ENCODE measurements at regions not wholly inside any gene's neighbourhood (a gene's known extent, or its start where the extent isn't known, plus 50 kb on each side); places are given as distances from the start of the nearest gene placed in this dataset.

- Histone ChIP-seq H3K9me3 (no peaks in the 10 kb centered on the region), H3K27me3 (no peaks in the 10 kb centered on the region), H3K36me3 (no peaks in the 10 kb centered on the region), H3K27ac (no peak overlapping the region), H3K4me3 (no peak overlapping the region), H3K4me1 (no peaks in the 10 kb centered on the region)
- ATAC-seq (no peak), DNase-seq (peak in 2 of 4 donors; percentile 29 to 43)
- TF ChIP-seq CTCF (IDR thresholded peaks at IDR 0.05) = no peak
- intact Hi-C loops (cut with DNase I) = no loop called here
These were observed 89.4 kb upstream of the TMEM26 start for GRCh38 chr10:61542596-61542995.

- no peaks in the 10 kb centered on the region for H3K27me3 ChIP-seq
- H3K4me1 ChIP-seq = no peaks in the 10 kb centered on the region
- no peak overlapping the region for H3K27ac ChIP-seq
- H3K9me3 ChIP-seq = no peaks in the 10 kb centered on the region
- no peak overlapping the region for H3K4me3 ChIP-seq
- TF ChIP-seq CTCF (IDR thresholded peaks at IDR 0.05) = no peak
- intact Hi-C loops (cut with DNase I) = no loop called here
- no peak for ATAC-seq
- H3K36me3 ChIP-seq = no peaks in the 10 kb centered on the region
- no peak for DNase-seq
These were observed 88.8 kb upstream of the TMEM26 start for GRCh38 chr10:61541960-61542359.

- H3K9me3 ChIP-seq = no peaks in the 10 kb centered on the region
- ATAC-seq = no peak
- TF ChIP-seq CTCF (IDR thresholded peaks at IDR 0.05) = no peak
- no peaks in the 10 kb centered on the region for H3K27me3 ChIP-seq
- no peak for DNase-seq
- no peak overlapping the region for H3K4me3 ChIP-seq
- intact Hi-C loops (cut with DNase I) = no loop called here
- H3K36me3 ChIP-seq = no peaks in the 10 kb centered on the region
- H3K4me1 ChIP-seq = no peaks in the 10 kb centered on the region
- H3K27ac ChIP-seq = no peak overlapping the region
These were observed 86.7 kb upstream of the TMEM26 start for GRCh38 chr10:61539876-61540275.

- Histone ChIP-seq H3K4me1 (no peaks in the 10 kb centered on the region), H3K9me3 (peaks cover 0 to 2% of the 10 kb centered on the region in 2 donors), H3K36me3 (no peaks in the 10 kb centered on the region), H3K27ac (no peak overlapping the region), H3K27me3 (no peaks in the 10 kb centered on the region), H3K4me3 (no peak overlapping the region)
- DNase-seq (no peak), ATAC-seq (no peak)
- intact Hi-C loops (cut with DNase I) = no loop called here
- TF ChIP-seq CTCF (IDR thresholded peaks at IDR 0.05) = no peak
These were observed 76.0 kb upstream of the TMEM26 start for GRCh38 chr10:61529208-61529607.

GRCh38 chr10:61503051-61503450 is 49.9 kb upstream of the TMEM26 start:
- H3K36me3 ChIP-seq = no peaks in the 10 kb centered on the region
- H3K9me3 ChIP-seq = no peaks in the 10 kb centered on the region
- H3K4me3 ChIP-seq = no peak overlapping the region
- ATAC-seq (no peak), DNase-seq (no peak)
- no peak overlapping the region for H3K27ac ChIP-seq
- no peaks in the 10 kb centered on the region for H3K4me1 ChIP-seq
- no peak for TF ChIP-seq CTCF (IDR thresholded peaks at IDR 0.05)
- intact Hi-C loops (cut with DNase I) = no loop called here
- H3K27me3 ChIP-seq = no peaks in the 10 kb centered on the region

All from left lung (tissue), 4 donors.